Peyer's patch (tissue), 4 donors: ENCODE measurements at regions not wholly inside any gene's neighbourhood (a gene's known extent, or its start where the extent isn't known, plus 50 kb on each side); places are given as distances from the start of the nearest gene placed in this dataset.

Experiments used
- DNase-seq, 3 donors: peaks; one replicate each; pipeline ENCODE4 v3.0.0-alpha.2; 2017 to 2019
- H3K27ac ChIP-seq, 4 donors: fragments of 200-600 bp; sonication (generic); one replicate each; pipeline ENCODE4 v1.5.1; 2016 to 2019
- H3K27me3 ChIP-seq, 2 donors: fragments of 200-600 bp; sonication (generic); one replicate each; pipeline ENCODE4 v1.5.1; 2019
- H3K36me3 ChIP-seq, 3 donors: fragments of 200-600 bp; sonication (generic); one replicate each; pipeline ENCODE4 v1.5.1; 2016 to 2019
- H3K4me1 ChIP-seq, 4 donors: fragments of 200-600 bp; sonication (generic); one replicate each; pipeline ENCODE4 v1.5.1; 2016 to 2019
- H3K4me3 ChIP-seq, 4 donors: fragments of 200-600 bp; sonication (generic); 1 replicate in 3 of 4; 2 replicates in 1 of 4; pipeline ENCODE4 v1.5.1; 2016 to 2019; ENCODE audit warnings: mild to moderate bottlenecking in 1 of 4
- H3K9me3 ChIP-seq, 4 donors: fragments of 200-600 bp; sonication (generic); one replicate each; pipeline ENCODE4 v1.5.1; 2016 to 2019; ENCODE audit warnings: mild to moderate bottlenecking in 1 of 4
- CTCF ChIP-seq, 6 experiments: fragments of 450-650 bp in 4 of 6; fragments of 200-600 bp in 2 of 6; sonication (generic) in 1 of 6; IDR thresholded peaks; one replicate each; pipeline ENCODE4 v1.5.1; 2017 to 2019; ENCODE audit warnings: antibody characterized with exemption in 6 of 6, mild to moderate bottlenecking in 3 of 6, moderate library complexity in 1 of 6
- POLR2A ChIP-seq, 2 donors: fragments of 450-650 bp; IDR thresholded peaks; one replicate each; pipeline ENCODE4 v1.5.1; 2017; ENCODE audit warnings: antibody characterized with exemption in 2 of 2, mild to moderate bottlenecking in 2 of 2, moderate library complexity in 2 of 2

GRCh38 chr18:8515142-8515865 is 93.9 kb upstream of the RAB12 start:
- no peaks in the 10 kb centered on the region for H3K9me3 ChIP-seq
- H3K4me1 ChIP-seq = no peaks in the 10 kb centered on the region
- DNase-seq = no peak
- H3K4me3 ChIP-seq = no peak overlapping the region
- H3K27me3 ChIP-seq = no peaks in the 10 kb centered on the region
- no peaks in the 10 kb centered on the region for H3K36me3 ChIP-seq
- no peak overlapping the region for H3K27ac ChIP-seq
- TF ChIP-seq POLR2A (IDR thresholded peaks at IDR 0.05) (no peak), CTCF (IDR thresholded peaks at IDR 0.05) (no peak)

- no peak for DNase-seq
- H3K4me3 ChIP-seq = no peak overlapping the region
- H3K27me3 ChIP-seq = no peaks in the 10 kb centered on the region
- no peaks in the 10 kb centered on the region for H3K9me3 ChIP-seq
- no peak for TF ChIP-seq POLR2A (IDR thresholded peaks at IDR 0.05)
- no peak for TF ChIP-seq CTCF (IDR thresholded peaks at IDR 0.05)
- no peak overlapping the region for H3K27ac ChIP-seq
- H3K4me1 ChIP-seq = no peaks in the 10 kb centered on the region
- no peaks in the 10 kb centered on the region for H3K36me3 ChIP-seq
These were observed 92.6 kb upstream of the RAB12 start for GRCh38 chr18:8516371-8517250.

- no peaks in the 10 kb centered on the region for H3K36me3 ChIP-seq
- H3K27me3 ChIP-seq = no peaks in the 10 kb centered on the region
- TF ChIP-seq CTCF (IDR thresholded peaks at IDR 0.05) (no peak), POLR2A (IDR thresholded peaks at IDR 0.05) (no peak)
- no peak overlapping the region for H3K27ac ChIP-seq
- no peak overlapping the region for H3K4me3 ChIP-seq
- no peaks in the 10 kb centered on the region for H3K9me3 ChIP-seq
- DNase-seq = no peak
- no peaks in the 10 kb centered on the region for H3K4me1 ChIP-seq
These were observed 92.0 kb upstream of the RAB12 start for GRCh38 chr18:8517276-8517675.

GRCh38 chr18:8519102-8519501 is 90.1 kb upstream of the RAB12 start:
- no peak for DNase-seq
- Histone ChIP-seq H3K36me3 (no peaks in the 10 kb centered on the region), H3K4me1 (no peaks in the 10 kb centered on the region), H3K4me3 (no peak overlapping the region), H3K27ac (no peak overlapping the region), H3K27me3 (no peaks in the 10 kb centered on the region), H3K9me3 (no peaks in the 10 kb centered on the region)
- TF ChIP-seq POLR2A (IDR thresholded peaks at IDR 0.05) (no peak), CTCF (IDR thresholded peaks at IDR 0.05) (no peak)

GRCh38 chr18:8520266-8520665 is 89.0 kb upstream of the RAB12 start:
- no peak for DNase-seq
- no peaks in the 10 kb centered on the region for H3K9me3 ChIP-seq
- no peaks in the 10 kb centered on the region for H3K4me1 ChIP-seq
- no peaks in the 10 kb centered on the region for H3K27me3 ChIP-seq
- TF ChIP-seq CTCF (IDR thresholded peaks at IDR 0.05) (no peak), POLR2A (IDR thresholded peaks at IDR 0.05) (no peak)
- no peaks in the 10 kb centered on the region for H3K36me3 ChIP-seq
- H3K27ac ChIP-seq = no peak overlapping the region
- no peak overlapping the region for H3K4me3 ChIP-seq
